ENCODE measurements at regions not wholly inside any gene's neighbourhood (a gene's known extent, or its start where the extent isn't known, plus 50 kb on each side); places are given as distances from the start of the nearest gene placed in this dataset.

- H3K4me1 ChIP-seq (ENCODE audit: low read depth, poor library complexity, severe bottlenecking), result no peaks in the 10 kb centered on the region
- no peaks in the 10 kb centered on the region for H3K79me2 ChIP-seq (ENCODE audit: insufficient read depth, low read depth)
- H3K9ac ChIP-seq, result no peak overlapping the region
- no peak overlapping the region for H2AFZ ChIP-seq (ENCODE audit: low read depth)
- H3K4me2 ChIP-seq, result no peak overlapping the region
- H3K27ac ChIP-seq, result no peak overlapping the region
- H4K20me1 ChIP-seq (ENCODE audit: insufficient read depth), result no peaks in the 10 kb centered on the region
- TF ChIP-seq CTCF (conservative IDR thresholded peaks at IDR 0.05; ENCODE audit: low read depth, low read length), result no peak
- no peak overlapping the region for H3K4me3 ChIP-seq (IDR thresholded peaks at IDR 0.05; ENCODE audit: insufficient read depth, low read depth, low read length)
- no peaks in the 10 kb centered on the region for H3K36me3 ChIP-seq (ENCODE audit: insufficient read depth)
- H3K27me3 ChIP-seq (ENCODE audit: insufficient read depth, low read depth), result no peaks in the 10 kb centered on the region
Measured at GRCh38 chr2:129252781-129253460, 726.5 kb upstream of the RAB6C start.

GRCh38 chr2:129253461-129253812 lies 726.0 kb upstream of the RAB6C start:
- H3K27me3 ChIP-seq (ENCODE audit: insufficient read depth, low read depth), result no peaks in the 10 kb centered on the region
- H4K20me1 ChIP-seq (ENCODE audit: insufficient read depth), result no peaks in the 10 kb centered on the region
- H3K27ac ChIP-seq, result no peak overlapping the region
- no peak overlapping the region for H3K9ac ChIP-seq
- H2AFZ ChIP-seq (ENCODE audit: low read depth), result no peak overlapping the region
- no peaks in the 10 kb centered on the region for H3K4me1 ChIP-seq (ENCODE audit: low read depth, poor library complexity, severe bottlenecking)
- no peak for TF ChIP-seq CTCF (conservative IDR thresholded peaks at IDR 0.05; ENCODE audit: low read depth, low read length)
- no peak overlapping the region for H3K4me2 ChIP-seq
- H3K36me3 ChIP-seq (ENCODE audit: insufficient read depth), result no peaks in the 10 kb centered on the region
- no peak overlapping the region for H3K4me3 ChIP-seq (IDR thresholded peaks at IDR 0.05; ENCODE audit: insufficient read depth, low read depth, low read length)
- H3K79me2 ChIP-seq (ENCODE audit: insufficient read depth, low read depth), result no peaks in the 10 kb centered on the region

- Histone ChIP-seq H3K9ac (no peak overlapping the region), H3K4me3 (IDR thresholded peaks at IDR 0.05; ENCODE audit: insufficient read depth, low read depth, low read length) (no peak overlapping the region), H3K27me3 (ENCODE audit: insufficient read depth, low read depth) (no peaks in the 10 kb centered on the region), H4K20me1 (ENCODE audit: insufficient read depth) (no peaks in the 10 kb centered on the region), H3K36me3 (ENCODE audit: insufficient read depth) (no peaks in the 10 kb centered on the region), H2AFZ (ENCODE audit: low read depth) (no peak overlapping the region), H3K4me2 (no peak overlapping the region), H3K27ac (no peak overlapping the region), H3K79me2 (ENCODE audit: insufficient read depth, low read depth) (no peaks in the 10 kb centered on the region), H3K4me1 (ENCODE audit: low read depth, poor library complexity, severe bottlenecking) (no peaks in the 10 kb centered on the region)
- no peak for TF ChIP-seq CTCF (conservative IDR thresholded peaks at IDR 0.05; ENCODE audit: low read depth, low read length)
Measured at GRCh38 chr2:129254718-129255117, 724.7 kb upstream of the RAB6C start.

GRCh38 chr2:129255610-129256313 lies 723.7 kb upstream of the RAB6C start:
- Histone ChIP-seq H3K36me3 (ENCODE audit: insufficient read depth) (no peaks in the 10 kb centered on the region), H3K4me3 (IDR thresholded peaks at IDR 0.05; ENCODE audit: insufficient read depth, low read depth, low read length) (no peak overlapping the region), H2AFZ (ENCODE audit: low read depth) (no peak overlapping the region), H3K79me2 (ENCODE audit: insufficient read depth, low read depth) (no peaks in the 10 kb centered on the region), H3K27me3 (ENCODE audit: insufficient read depth, low read depth) (no peaks in the 10 kb centered on the region), H3K4me2 (no peak overlapping the region), H3K4me1 (ENCODE audit: low read depth, poor library complexity, severe bottlenecking) (no peaks in the 10 kb centered on the region), H3K27ac (no peak overlapping the region), H4K20me1 (ENCODE audit: insufficient read depth) (no peaks in the 10 kb centered on the region), H3K9ac (no peak overlapping the region)
- no peak for TF ChIP-seq CTCF (conservative IDR thresholded peaks at IDR 0.05; ENCODE audit: low read depth, low read length)

All from KMS-11 (cell line).